ENCODE measurements at regions not wholly inside any gene's neighbourhood (a gene's known extent, or its start where the extent isn't known, plus 50 kb on each side); places are given as distances from the start of the nearest gene placed in this dataset.
A peak's percentile ranks its signal among the peaks of the same experiment; 100 is the strongest.

GRCh38 chr3:194076475-194076874, 59.5 kb upstream of the HES1 start:
- Histone ChIP-seq H3K4me1 (ENCODE audit: control insufficient read depth in 3 of 3, insufficient read depth in 3 of 3, low read length in 3 of 3) (peaks cover 4 to 7% (median 4%) of the 10 kb centered on the region in 3 donors), H3K9me3 (ENCODE audit: control insufficient read depth in 3 of 3, low read length in 3 of 3) (no peaks in the 10 kb centered on the region), H3K27ac (ENCODE audit: low read depth, low read length) (no peak overlapping the region), H3K27me3 (ENCODE audit: control insufficient read depth in 3 of 3, insufficient read depth in 3 of 3, low read length in 3 of 3) (no peaks in the 10 kb centered on the region), H3K4me3 (ENCODE audit: low read length in 3 of 3) (no peak overlapping the region), H3K36me3 (ENCODE audit: control insufficient read depth in 3 of 3, insufficient read depth in 3 of 3, low read length in 3 of 3) (no peaks in the 10 kb centered on the region), H3K9ac (ENCODE audit: low read depth in 1 of 3, low read length in 3 of 3) (no peak overlapping the region)

DNA sequence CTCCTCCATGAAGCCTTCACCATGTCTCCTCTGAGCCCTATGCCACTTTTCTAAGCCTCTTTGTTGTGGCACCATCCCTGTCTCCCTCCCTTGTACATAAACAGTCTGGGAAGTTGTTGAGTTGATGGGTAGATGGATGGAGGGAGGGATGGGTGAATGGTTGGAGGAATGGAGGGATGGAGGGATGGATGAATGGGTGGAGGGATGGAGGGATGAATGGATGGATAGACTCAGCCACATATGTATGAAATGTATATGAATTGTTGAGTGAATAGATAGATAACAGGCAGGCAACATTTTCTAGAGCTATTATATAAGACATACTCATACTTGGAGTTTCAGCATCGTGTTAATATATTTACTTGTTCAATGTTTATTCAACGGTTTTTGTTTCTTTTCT, 58.3 kb upstream of the HES1 start:
- H3K27me3 ChIP-seq (ENCODE audit: control insufficient read depth in 3 of 3, insufficient read depth in 3 of 3, low read length in 3 of 3) = no peaks in the 10 kb centered on the region
- H3K4me3 ChIP-seq (ENCODE audit: low read length in 3 of 3) = no peak overlapping the region
- peaks cover 0 to 6% (median 4%) of the 10 kb centered on the region in 3 donors for H3K4me1 ChIP-seq (ENCODE audit: control insufficient read depth in 3 of 3, insufficient read depth in 3 of 3, low read length in 3 of 3)
- H3K9me3 ChIP-seq (ENCODE audit: control insufficient read depth in 3 of 3, low read length in 3 of 3) = no peaks in the 10 kb centered on the region
- H3K27ac ChIP-seq (ENCODE audit: low read depth, low read length) = no peak overlapping the region
- H3K9ac ChIP-seq (ENCODE audit: low read depth in 1 of 3, low read length in 3 of 3) = no peak overlapping the region
- H3K36me3 ChIP-seq (ENCODE audit: control insufficient read depth in 3 of 3, insufficient read depth in 3 of 3, low read length in 3 of 3) = no peaks in the 10 kb centered on the region

- peaks cover 6 to 12% (median 11%) of the 10 kb centered on the region in 3 donors for H3K4me1 ChIP-seq (ENCODE audit: control insufficient read depth in 3 of 3, insufficient read depth in 3 of 3, low read length in 3 of 3)
- no peaks in the 10 kb centered on the region for H3K36me3 ChIP-seq (ENCODE audit: control insufficient read depth in 3 of 3, insufficient read depth in 3 of 3, low read length in 3 of 3)
- H3K27me3 ChIP-seq (ENCODE audit: control insufficient read depth in 3 of 3, insufficient read depth in 3 of 3, low read length in 3 of 3) = no peaks in the 10 kb centered on the region
- no peak overlapping the region for H3K9ac ChIP-seq (ENCODE audit: low read depth in 1 of 3, low read length in 3 of 3)
- no peak overlapping the region for H3K4me3 ChIP-seq (ENCODE audit: low read length in 3 of 3)
- no peaks in the 10 kb centered on the region for H3K9me3 ChIP-seq (ENCODE audit: control insufficient read depth in 3 of 3, low read length in 3 of 3)
- no peak overlapping the region for H3K27ac ChIP-seq (ENCODE audit: low read depth, low read length)
Observed at GRCh38 chr3:194078045-194078821, 57.7 kb upstream of the HES1 start.

DNA sequence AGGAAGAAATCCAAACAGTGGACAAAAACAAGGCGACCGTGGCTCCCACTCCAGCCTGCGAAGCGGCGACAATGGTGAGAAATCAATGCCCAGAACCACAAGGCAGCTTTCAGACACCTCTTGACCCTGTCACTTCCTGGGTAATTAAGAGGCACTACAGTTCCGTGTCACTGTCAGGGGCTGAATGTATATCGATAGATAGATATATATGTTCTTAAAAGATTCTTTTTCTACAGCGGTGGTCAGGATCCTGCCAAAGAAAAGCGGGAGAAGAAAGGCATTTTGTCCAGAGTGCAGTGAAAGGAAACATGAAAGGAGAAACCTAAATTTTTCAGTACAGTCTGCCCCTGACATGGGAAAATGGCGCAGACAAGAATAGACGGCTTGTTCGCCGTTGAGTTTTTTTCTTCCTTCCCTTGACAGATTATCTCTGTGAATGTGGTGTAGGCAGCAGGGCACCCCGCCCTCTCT, 56.2 kb upstream of the HES1 start:
- Histone ChIP-seq H3K27me3 (ENCODE audit: control insufficient read depth in 3 of 3, insufficient read depth in 3 of 3, low read length in 3 of 3) (no peaks in the 10 kb centered on the region), H3K9ac (ENCODE audit: low read depth in 1 of 3, low read length in 3 of 3) (no peak overlapping the region), H3K4me3 (ENCODE audit: low read length in 3 of 3) (no peak overlapping the region), H3K9me3 (ENCODE audit: control insufficient read depth in 3 of 3, low read length in 3 of 3) (no peaks in the 10 kb centered on the region), H3K36me3 (ENCODE audit: control insufficient read depth in 3 of 3, insufficient read depth in 3 of 3, low read length in 3 of 3) (no peaks in the 10 kb centered on the region), H3K27ac (ENCODE audit: low read depth, low read length) (no peak overlapping the region), H3K4me1 (ENCODE audit: control insufficient read depth in 3 of 3, insufficient read depth in 3 of 3, low read length in 3 of 3) (peaks cover 11 to 14% (median 12%) of the 10 kb centered on the region in 3 donors)

DNA sequence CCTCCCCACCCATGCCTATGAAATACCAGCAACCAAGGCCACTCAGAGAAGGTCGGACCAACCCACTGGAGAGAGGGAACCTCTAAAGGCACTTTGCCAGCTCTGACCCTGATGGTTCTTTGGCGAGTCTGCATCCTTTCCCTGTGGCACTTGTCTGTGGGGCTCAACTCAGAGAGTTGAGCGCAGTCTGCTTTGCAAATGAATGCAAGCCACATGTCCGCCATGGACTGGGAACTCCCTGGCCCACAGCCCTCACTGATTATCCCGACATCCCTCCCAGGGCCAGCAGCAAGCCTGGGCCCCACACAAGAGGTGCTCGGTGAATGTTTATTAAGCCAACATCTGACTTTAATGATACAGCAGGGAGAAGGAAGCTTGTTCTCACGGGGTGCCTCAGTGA, 55.5 kb upstream of the HES1 start:
- H3K9ac ChIP-seq (ENCODE audit: low read depth in 1 of 3, low read length in 3 of 3) = no peak overlapping the region
- no peak overlapping the region for H3K27ac ChIP-seq (ENCODE audit: low read depth, low read length)
- peaks cover 11 to 14% (median 12%) of the 10 kb centered on the region in 3 donors for H3K4me1 ChIP-seq (ENCODE audit: control insufficient read depth in 3 of 3, insufficient read depth in 3 of 3, low read length in 3 of 3)
- H3K27me3 ChIP-seq (ENCODE audit: control insufficient read depth in 3 of 3, insufficient read depth in 3 of 3, low read length in 3 of 3) = no peaks in the 10 kb centered on the region
- H3K9me3 ChIP-seq (ENCODE audit: control insufficient read depth in 3 of 3, low read length in 3 of 3) = no peaks in the 10 kb centered on the region
- H3K36me3 ChIP-seq (ENCODE audit: control insufficient read depth in 3 of 3, insufficient read depth in 3 of 3, low read length in 3 of 3) = no peaks in the 10 kb centered on the region
- H3K4me3 ChIP-seq (ENCODE audit: low read length in 3 of 3) = no peak overlapping the region

DNA sequence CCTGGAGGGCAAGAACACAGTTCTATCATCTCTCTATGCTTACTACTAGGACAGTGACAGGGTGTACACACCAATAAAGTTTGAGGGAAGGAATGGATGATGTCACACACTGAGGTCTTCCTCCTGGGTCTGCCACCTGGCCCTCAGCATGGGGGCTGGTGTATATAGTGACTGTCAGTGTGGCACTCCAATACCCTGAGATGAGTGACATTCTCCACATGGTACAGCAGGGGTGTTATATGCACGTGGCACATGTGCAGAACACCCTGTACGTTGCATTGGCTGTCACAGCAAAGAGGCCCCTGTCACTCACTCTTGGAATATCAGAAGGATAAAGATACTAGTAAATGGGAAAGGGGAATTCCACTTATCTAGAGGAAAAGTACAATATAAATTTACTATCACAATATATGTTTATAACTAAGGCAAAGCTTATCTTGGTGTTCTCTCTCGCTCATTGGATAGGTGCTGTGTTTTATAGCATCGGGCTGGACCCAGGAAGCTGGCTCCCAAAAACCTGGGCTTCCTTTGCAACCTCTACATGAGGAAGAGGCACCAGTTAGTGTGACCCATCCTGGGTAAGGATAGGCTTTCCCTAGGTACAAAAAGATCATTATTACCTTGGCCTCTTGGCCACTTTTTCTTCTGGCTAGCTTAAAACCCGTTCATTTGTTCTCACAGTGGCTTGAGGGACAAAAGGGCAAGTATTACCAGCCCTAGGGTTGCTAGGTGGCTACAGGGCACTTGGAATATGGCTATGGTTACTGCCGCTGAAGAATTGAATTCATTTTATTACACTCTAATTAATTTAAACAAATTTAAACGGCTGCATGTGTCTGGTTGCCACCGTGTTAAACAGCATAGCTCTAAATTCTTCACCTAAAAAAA, 54.8 kb upstream of the HES1 start:
- H3K4me3 ChIP-seq (ENCODE audit: low read length in 3 of 3) = no peak overlapping the region
- H3K9me3 ChIP-seq (ENCODE audit: control insufficient read depth in 3 of 3, low read length in 3 of 3) = no peaks in the 10 kb centered on the region
- H3K36me3 ChIP-seq (ENCODE audit: control insufficient read depth in 3 of 3, insufficient read depth in 3 of 3, low read length in 3 of 3) = no peaks in the 10 kb centered on the region
- H3K27me3 ChIP-seq (ENCODE audit: control insufficient read depth in 3 of 3, insufficient read depth in 3 of 3, low read length in 3 of 3) = no peaks in the 10 kb centered on the region
- H3K9ac ChIP-seq (ENCODE audit: low read depth in 1 of 3, low read length in 3 of 3) = no peak overlapping the region
- H3K27ac ChIP-seq (ENCODE audit: low read depth, low read length) = no peak overlapping the region
- H3K4me1 ChIP-seq (ENCODE audit: control insufficient read depth in 3 of 3, insufficient read depth in 3 of 3, low read length in 3 of 3) = peaks cover 11 to 14% (median 12%) of the 10 kb centered on the region in 3 donors

DNA sequence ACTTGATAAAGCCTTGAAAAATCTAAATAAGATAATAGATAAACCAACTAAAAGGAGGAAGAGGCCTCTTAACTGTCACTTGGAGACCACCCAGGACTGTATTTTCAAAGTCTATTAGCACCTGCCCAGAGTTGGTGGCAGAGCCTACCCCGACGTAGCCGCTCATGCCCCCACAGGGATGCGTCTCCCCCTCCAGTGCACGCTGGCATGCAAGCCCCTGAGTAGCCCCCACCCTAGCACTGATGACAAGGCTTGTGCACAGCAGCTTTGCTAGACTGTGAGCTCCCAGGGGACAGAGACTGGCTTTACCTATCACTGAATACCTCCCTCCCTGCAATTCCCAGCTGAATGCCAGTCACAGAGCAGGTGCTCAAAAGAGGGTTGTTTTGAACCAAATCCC, 54.1 kb upstream of the HES1 start:
- Histone ChIP-seq H3K9ac (ENCODE audit: low read depth in 1 of 3, low read length in 3 of 3) (no peak overlapping the region), H3K4me3 (ENCODE audit: low read length in 3 of 3) (no peak overlapping the region), H3K27ac (ENCODE audit: low read depth, low read length) (no peak overlapping the region), H3K27me3 (ENCODE audit: control insufficient read depth in 3 of 3, insufficient read depth in 3 of 3, low read length in 3 of 3) (no peaks in the 10 kb centered on the region), H3K36me3 (ENCODE audit: control insufficient read depth in 3 of 3, insufficient read depth in 3 of 3, low read length in 3 of 3) (no peaks in the 10 kb centered on the region), H3K4me1 (ENCODE audit: control insufficient read depth in 3 of 3, insufficient read depth in 3 of 3, low read length in 3 of 3) (peaks cover 11 to 14% (median 12%) of the 10 kb centered on the region in 3 donors), H3K9me3 (ENCODE audit: control insufficient read depth in 3 of 3, low read length in 3 of 3) (no peaks in the 10 kb centered on the region)

- Histone ChIP-seq H3K9ac (ENCODE audit: low read depth in 1 of 3, low read length in 3 of 3) (peak overlapping the region in 1 of 3 donors; percentile 40), H3K4me3 (ENCODE audit: low read length in 3 of 3) (no peak overlapping the region), H3K4me1 (ENCODE audit: control insufficient read depth in 3 of 3, insufficient read depth in 3 of 3, low read length in 3 of 3) (peaks cover 11 to 14% (median 12%) of the 10 kb centered on the region in 3 donors)
Observed at GRCh38 chr3:194082743-194083636, 53.0 kb upstream of the HES1 start.

GRCh38 chr3:194083637-194084224, 52.2 kb upstream of the HES1 start:
- Histone ChIP-seq H3K27ac (ENCODE audit: low read depth, low read length) (no peak overlapping the region), H3K9ac (ENCODE audit: low read depth in 1 of 3, low read length in 3 of 3) (no peak overlapping the region), H3K27me3 (ENCODE audit: control insufficient read depth in 3 of 3, insufficient read depth in 3 of 3, low read length in 3 of 3) (no peaks in the 10 kb centered on the region), H3K4me1 (ENCODE audit: control insufficient read depth in 3 of 3, insufficient read depth in 3 of 3, low read length in 3 of 3) (peaks cover 11 to 14% (median 12%) of the 10 kb centered on the region in 3 donors), H3K9me3 (ENCODE audit: control insufficient read depth in 3 of 3, low read length in 3 of 3) (no peaks in the 10 kb centered on the region), H3K4me3 (ENCODE audit: low read length in 3 of 3) (no peak overlapping the region), H3K36me3 (ENCODE audit: control insufficient read depth in 3 of 3, insufficient read depth in 3 of 3, low read length in 3 of 3) (no peaks in the 10 kb centered on the region)

More at GRCh38 chr3:194082743-194083636, 53.0 kb upstream of the HES1 start:
- no peak overlapping the region for H3K27ac ChIP-seq (ENCODE audit: low read depth, low read length)
- no peaks in the 10 kb centered on the region for H3K27me3 ChIP-seq (ENCODE audit: control insufficient read depth in 3 of 3, insufficient read depth in 3 of 3, low read length in 3 of 3)
- no peaks in the 10 kb centered on the region for H3K9me3 ChIP-seq (ENCODE audit: control insufficient read depth in 3 of 3, low read length in 3 of 3)
- H3K36me3 ChIP-seq (ENCODE audit: control insufficient read depth in 3 of 3, insufficient read depth in 3 of 3, low read length in 3 of 3) = no peaks in the 10 kb centered on the region
